GM19328 (cell line): ENCODE measurements at regions not wholly inside any gene's neighbourhood (a gene's known extent, or its start where the extent isn't known, plus 50 kb on each side); places are given as distances from the start of the nearest gene placed in this dataset.

Experiments used
- ATAC-seq: cut with Tn5 transposase; IDR thresholded peaks from one replicate; pipeline ENCODE4 v1.9.1; 2021; ENCODE audit warnings: mild to moderate bottlenecking, moderate library complexity; ENCODE audit not compliant: unreplicated experiment

DNA sequence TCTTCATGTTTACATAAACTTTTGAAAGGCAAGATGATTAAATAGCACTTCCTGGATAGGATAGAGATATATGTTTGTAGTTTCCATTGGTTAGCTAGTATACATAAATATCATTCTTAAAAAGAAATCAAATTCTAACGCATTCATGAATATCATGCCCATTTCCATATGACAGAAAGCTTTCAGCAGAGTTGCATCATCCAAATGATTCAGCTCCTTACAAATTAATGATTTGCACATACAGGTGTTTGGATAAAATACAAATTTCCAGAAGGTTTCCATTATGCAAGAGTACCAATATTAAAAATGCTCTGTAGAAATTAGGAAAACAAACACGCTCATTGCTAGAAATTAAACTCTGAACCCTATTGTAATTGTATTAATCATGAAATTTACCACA, 264.4 kb downstream of the FOXG1 start:
- ATAC-seq, result no peak

DNA sequence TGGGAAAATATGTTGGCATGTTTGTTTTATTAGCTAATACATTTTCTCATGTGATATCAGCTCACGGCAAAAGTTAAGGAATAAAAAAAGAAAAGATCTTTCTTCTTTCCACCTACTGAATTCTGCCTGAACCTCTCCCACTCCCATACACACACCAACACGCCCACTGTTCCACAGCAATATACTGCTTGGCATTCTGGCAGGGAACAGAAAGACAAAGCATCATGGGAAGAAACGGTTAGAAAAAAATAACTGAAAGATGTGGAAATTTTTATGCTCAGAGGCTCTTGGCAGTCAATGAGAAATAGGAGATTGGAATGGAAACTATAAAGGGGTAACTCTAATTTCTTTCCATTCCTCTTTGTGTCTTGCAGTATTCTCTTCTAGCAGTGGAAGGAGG, 268.5 kb downstream of the FOXG1 start:
- no peak for ATAC-seq

DNA sequence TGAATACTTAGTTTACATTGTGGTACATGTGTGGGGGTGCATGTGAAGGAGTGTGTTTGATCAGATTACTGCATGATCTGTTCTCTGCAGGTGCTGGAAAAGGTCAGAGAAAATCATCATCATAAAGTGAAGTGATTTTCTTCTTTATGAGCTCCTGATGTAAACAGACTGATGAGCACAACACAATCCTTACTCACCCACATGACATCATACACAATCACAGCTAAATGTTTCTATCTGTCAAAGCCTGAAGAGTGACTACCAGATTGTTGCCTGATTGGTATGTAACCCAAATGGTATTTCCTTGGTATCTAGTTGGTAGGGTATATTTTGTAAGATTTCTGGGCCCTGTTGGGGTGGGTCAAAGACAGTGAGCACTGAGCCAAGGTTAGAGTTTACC, 270.8 kb downstream of the FOXG1 start:
- ATAC-seq, result no peak

DNA sequence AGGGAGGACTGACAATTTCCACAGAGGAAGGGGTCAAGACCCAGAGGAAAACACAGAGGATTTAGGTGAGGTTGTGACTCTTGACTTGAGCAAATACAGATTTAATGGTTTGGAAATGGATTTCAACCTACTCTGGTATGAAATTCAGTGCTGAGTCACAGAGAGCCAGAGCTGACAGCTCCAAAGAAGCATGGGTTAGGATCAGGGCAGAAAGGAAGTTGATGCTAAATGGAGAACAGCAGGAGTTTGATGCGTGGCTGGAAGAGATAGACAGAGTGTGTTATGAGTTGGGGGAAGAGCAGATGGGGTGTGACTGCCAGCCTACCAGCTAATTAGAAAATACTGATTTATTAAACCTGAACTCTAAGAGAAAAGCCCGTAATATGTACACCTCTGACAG, 272.6 kb downstream of the FOXG1 start:
- no peak for ATAC-seq

DNA sequence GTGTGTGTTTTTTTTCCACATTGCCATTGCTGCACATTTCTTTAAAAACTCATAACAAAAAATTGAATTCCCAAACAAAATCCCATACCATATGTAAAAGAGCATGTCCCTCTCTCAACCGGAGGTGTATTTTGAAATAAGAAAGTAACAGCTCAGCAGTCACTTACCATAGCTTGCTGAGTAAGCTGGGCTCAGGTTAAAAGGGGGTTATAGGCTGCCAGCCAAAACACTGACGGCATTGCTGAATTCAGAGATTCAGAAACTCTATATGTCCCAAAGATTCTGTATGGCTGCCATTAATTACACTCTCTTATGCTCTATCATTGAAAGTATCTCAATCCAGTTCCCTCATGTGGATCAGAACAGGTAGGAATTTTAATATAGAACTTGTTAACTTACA, 276.0 kb downstream of the FOXG1 start:
- ATAC-seq, result no peak

DNA sequence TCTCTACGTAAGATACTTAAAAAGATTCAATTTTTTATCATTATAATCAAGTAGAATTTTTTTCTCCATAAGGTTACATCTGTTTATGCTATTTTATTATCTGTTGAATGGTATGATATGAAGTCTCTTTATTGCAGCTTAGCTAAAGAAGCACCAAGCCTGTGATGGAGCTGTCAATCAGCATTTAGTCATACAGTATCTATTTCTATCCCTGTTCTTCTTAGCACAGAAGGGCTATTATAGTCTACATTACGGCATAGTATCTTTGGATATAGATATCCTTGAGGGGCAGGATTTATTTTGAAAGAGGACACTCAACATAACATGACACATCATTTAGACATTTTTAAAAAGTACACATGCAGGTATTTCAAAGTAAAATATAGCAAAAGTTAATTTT, 277.1 kb downstream of the FOXG1 start:
- ATAC-seq, result no peak

DNA sequence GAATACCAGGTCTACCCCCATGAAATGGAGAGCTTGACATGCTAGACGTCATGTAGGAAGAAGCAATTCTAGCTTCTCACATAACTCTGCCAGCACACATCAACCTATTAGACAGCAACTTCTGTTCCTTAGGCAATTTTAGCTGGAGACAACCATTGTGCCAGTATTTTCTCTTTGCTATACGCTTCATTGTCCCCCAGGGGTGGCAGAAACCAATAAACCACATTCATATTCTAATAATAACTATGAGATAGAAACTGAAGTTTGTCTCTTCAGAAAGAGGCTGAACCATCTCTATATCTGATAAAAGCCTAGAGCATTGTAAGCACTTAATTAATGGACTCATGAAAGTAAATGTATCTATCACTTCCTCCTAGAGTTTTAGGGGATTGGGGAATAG, 278.6 kb downstream of the FOXG1 start:
- ATAC-seq, result no peak

DNA sequence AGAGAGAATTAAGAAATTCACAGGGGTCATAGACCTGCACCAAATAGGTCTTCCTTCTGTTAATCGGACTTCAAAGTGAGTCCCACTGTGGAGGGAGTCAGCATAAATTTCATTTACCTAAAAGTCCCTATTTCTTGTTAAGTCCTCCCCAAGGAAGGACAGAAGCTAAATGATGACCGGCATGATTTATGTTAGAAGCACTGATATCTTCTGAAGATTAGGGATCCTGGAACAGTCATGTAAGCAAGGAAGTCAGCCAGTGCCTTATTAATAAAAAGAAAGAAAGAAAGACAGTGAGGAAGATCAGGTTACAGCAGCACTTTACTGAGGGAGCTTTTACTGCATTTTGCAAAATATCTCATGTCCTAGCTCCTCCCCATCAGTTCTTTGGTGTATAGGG, 287.5 kb downstream of the FOXG1 start:
- no peak for ATAC-seq

DNA sequence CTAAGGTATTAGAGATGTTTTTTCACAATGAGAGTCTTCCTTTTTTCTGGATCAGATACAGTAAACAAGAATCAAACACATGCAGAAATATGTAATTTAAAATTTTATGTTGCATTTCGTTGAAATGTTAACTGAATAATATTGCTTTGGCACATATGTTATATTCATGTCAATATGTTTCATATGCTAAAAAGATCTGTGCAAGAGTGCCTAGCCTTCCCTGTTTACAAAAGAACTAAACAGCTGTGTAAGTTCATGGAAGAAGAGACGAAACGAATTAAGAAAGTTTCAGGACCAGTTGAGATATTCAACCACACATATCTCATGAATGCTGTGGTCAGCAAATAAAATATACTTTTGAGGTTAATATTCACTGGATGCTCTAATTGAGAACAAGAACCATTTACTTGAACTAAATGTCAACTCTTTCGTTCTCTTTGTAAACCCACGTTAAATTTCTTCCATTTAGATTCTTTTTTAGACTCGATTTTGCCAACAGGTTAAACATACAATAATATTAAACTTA, 289.5 kb downstream of the FOXG1 start:
- no peak for ATAC-seq

DNA sequence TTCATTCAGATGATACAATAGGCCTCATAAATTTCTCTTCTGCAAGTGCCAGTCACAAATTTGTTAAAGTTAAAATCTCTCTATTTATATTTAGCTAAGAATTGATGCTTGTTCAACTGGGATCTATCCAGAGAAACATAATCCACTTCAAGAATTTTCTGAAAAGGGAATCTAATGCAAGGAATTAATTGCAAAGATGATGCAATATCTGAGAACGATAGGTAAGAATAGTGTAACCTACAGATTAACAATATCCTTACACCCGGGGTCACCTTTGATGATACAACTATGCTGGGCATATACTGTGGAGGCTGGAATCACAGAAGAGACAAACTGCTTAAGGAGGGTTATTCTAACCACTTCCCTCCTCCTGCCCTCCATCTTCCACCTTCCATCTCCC, 295.1 kb downstream of the FOXG1 start:
- ATAC-seq, result no peak

DNA sequence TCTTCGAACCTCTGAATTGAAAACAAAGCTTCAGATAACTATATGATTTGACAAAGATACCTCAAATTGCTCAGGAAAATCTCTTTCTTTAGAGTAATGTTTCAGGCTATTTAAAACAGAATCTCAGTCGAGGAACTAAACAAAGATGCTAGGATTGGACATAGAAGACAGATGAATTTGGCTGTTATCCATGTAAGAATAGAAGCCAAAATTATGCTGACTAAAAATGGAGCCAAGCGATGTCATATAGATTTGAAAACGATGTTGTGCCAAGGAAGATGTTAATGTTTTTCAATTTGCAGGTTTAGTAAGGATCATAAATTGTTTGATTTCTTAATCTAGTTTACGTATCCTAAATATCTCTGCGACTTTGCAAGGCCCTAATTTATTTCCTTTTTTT, 295.9 kb downstream of the FOXG1 start:
- ATAC-seq, result no peak

DNA sequence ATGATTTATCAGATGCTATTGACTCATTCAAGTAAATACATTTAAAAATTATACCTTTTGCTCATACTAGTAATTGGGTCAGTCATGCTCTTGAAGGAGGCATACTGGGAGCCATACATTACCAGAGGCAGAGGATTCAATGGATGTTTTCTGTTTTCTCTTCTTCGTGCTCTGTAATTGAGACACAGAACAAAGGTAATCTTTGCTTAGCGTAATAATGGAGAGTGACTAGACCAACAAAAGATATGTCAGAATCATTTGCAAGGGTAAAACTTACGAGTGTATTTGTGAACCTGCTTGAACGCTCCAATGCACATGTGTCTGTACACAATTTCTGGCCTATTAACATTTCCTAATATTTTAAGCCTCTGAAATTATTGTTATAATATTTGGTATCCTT, 296.4 kb downstream of the FOXG1 start:
- no peak for ATAC-seq

DNA sequence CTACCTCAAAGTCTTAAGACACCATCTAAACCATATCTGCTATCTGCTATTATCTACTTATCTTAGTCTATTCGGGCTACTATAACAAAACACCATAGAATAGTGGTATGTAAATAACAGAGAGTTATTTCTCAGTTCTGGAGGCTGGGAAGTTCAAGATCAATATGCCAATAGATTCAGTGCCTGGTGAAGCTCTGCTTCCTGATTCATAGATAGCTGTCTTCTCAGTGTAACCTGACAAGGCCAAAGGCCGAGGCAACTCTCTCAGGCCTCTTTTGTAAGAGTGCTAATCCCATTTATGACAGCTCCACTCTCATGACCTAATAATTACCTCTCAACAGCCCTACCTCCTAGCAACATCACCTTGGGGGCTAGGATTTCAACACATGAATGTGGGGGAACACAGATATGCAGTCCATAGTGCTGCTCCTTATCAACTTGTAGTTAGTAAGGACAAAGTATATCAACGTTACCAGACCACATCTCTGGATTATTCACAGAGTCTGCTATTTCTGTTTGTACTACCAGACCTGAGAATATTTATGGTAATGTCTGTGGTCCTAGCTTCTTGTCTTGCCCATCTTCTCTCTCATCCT, 297.8 kb downstream of the FOXG1 start:
- ATAC-seq, result no peak

DNA sequence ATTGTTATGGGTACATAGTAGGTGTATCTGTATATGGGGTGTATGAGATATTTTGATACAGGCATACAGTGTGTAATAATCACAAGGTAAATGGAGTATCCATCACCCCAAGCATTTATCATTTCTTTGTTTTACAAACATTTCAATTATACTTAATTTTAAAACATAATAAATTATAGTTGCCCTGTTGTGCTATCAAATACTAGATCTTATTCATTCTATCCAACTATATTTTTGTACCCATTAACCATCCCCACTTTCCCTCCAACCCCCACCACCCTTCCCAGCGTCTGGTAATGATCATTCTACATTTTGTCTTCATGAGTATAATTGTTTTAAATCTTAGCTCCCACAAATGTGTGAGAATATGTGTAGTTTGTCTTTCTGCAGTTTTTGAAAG, 302.6 kb downstream of the FOXG1 start:
- no peak for ATAC-seq

DNA sequence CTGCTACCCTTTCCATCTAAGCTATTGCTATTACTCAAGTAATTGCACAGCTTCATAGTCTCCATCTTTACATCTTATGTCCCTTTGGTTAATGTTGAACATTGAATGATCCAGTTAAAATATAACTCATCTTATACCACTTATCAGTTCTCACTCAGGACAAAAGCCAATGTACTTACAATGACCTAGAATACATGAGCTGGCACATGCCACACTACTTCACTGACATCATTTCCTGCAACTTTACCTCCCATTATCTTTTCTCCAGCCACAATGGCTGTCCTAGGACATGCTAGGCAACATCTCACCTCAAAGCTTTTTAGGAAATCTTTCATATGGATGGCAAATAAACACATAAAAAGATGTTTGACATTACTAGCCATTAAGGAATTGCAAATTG, 309.2 kb downstream of the FOXG1 start:
- no peak for ATAC-seq

DNA sequence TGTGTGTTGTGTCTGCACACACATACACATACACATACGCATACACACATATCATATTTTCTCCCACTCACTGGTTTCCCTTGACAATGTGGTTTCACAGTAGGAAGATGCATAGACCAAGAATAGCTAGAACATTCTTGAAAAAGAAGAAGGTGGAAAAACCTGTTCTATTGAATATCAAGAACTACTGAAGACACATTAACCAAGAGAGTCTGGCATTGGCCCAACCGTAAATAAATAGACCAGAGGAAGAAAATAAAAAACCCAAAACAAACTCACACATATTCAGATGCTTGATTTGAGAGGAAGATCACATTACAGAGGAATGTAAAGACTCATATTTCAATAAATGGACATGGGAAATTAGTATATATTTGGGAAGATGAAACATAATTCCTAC, 311.3 kb downstream of the FOXG1 start:
- no peak for ATAC-seq

DNA sequence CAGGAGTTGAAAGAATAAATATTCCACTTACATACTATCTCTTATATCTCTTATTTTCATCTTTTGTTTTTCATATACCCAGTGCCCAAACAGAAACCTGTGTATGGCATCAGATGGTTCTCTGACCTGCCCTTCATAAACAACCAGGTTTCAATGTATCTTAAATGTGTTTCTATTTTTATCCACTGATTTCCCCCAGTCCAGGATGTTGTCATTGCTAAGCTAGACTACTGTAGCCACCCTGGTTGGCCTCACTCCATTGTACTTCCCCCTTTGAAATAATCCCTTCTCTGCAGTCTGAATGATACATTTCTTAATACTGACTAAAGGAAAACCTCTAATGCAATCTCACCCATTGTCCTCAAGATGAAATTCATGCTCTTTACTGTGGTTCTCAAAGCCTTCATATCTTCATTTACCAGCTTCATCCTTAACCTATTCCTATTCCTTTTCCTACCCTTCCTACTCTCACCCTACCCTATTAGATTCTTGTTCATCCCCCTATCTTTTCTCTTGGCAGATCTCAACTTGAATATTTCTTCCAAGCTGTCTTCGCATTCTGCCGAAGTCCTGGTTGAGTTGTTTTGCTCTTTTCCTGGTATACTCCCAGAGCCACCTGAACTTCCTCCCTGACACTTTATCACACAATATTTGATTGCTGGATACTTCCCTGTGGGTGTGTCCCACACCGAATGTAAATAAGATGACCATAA, 312.4 kb downstream of the FOXG1 start:
- no peak for ATAC-seq

DNA sequence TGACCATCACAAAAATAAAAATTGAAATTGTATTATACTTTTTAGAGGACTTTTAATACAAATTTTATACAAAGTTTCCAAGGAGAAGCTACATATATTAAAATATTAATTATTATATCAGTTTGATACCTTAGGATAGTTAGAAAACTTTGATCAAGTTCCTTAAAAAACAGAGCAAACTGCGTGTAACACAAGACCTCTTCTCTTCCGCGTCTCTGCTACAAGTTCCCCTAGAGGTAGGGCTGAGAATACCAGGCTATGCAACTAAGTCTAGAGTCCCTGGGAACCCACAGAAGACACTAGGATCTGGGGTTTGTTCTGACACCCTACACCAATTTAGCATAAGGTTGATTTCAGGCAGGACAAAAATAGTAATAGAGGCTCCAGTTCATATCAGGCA, 319.0 kb downstream of the FOXG1 start:
- ATAC-seq, result no peak

DNA sequence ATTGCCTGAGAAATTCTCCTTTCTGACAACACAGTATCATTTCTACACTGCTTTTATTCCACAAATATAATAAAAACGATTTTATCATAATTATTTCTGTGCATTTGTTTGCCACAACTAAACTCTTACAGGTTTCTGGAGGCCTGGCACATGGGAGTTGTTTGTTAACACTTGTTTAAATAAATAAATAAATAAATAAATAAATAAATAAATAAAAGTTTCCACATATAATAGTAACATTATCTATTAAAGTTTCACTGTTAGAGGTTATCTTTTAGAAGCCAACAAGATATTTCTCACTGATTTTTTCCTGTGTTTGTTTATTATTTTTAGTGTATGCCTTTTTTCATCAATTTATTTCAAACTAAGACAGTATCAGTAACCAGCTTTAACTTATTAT, 323.3 kb downstream of the FOXG1 start:
- no peak for ATAC-seq

DNA sequence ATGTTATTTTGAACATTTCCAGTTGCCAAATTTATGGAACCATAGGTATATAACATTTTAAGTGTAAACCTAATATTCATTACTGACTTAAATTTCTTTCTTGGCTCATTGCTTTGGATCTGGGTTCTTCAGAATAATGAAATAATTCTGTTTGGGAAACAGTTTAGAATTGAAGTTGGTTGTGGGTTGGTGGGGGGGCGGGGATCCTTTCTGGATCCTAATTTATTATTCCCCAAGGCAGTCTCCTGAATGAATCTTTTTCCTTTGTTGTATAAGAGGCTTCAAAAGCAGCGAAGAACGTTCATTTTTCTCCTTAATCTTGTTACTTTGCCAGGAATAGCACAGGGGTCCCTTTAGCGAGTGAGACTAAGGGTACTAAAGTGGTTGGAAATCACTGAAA, 325.5 kb downstream of the FOXG1 start:
- ATAC-seq, result no peak

DNA sequence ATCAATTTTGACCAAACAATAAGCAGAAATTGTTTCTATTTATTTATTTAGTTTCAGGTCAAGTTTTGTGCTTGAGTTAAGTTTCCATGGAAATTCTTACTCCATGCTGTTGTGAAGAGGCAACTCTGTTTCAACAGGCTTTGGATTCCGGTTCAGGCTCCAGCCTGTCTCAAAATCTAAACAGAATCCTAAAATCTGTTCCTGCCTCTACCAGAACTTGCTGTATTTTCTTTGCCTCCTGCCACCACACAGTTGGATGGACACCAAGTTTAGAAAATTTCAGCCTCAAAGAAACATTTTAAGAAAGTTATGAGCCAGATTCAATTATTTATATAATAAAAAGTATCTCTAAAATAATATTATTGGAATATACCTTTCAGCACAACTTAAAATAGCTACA, 330.9 kb downstream of the FOXG1 start:
- ATAC-seq, result no peak

DNA sequence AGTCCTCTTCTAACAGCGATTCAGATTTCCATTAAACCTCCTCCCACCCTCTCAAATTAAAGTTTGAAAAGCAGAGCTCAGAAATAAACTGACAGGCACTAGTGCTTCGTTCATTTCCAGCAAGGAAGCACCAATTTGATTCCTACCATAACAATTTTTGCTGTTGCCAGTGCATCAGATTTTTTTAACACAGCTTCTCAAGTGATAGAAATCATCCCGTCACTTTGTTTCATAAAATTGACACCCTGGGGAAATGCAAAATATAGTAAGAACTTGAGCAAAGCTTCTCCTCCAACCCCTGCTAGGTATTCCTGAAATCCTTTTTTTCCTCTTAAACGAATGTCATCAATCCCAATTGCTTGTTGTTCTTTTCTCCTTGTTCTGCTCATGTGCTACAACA, 332.1 kb downstream of the FOXG1 start:
- ATAC-seq, result no peak

DNA sequence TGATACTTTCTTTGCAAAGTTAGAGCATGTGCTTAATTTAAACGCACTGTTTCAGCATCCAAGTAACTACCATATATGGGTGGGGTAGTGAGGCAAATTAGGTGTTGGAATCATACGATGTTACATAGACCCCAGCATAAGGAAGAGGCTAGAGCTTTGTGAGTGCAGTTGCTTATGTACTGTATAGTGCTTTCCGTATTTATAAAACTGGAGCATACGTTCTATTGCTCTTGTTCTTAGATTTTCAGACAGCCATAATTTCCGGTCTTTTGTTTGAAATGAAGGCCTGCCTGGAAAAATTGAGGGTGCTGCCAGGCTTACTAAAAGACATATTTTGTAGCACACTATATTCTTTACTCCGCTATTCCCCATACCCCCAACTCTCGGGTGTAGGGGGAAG, 335.7 kb downstream of the FOXG1 start:
- no peak for ATAC-seq
